ENCODE measurements at regions not wholly inside any gene's neighbourhood (a gene's known extent, or its start where the extent isn't known, plus 50 kb on each side); places are given as distances from the start of the nearest gene placed in this dataset.

GRCh38 chr3:99466331-99466730 lies 172.1 kb upstream of the COL8A1 start:
- no peak for DNase-seq
- TF ChIP-seq POLR2A (IDR thresholded peaks at IDR 0.05) (no peak), POLR2AphosphoS5 (IDR thresholded peaks at IDR 0.05) (no peak), EP300 (IDR thresholded peaks at IDR 0.05) (no peak), CTCF (IDR thresholded peaks at IDR 0.05) (no peak)
- intact Hi-C loops (cut with DNase I; ENCODE audit: low total_unique reads) = no loop called here
- 75 to 86% (median 80%) methylated on average over 2 of the region's 2 CpGs for WGBS, 5 donors
- Histone ChIP-seq H3K9me3 (no peaks in the 10 kb centered on the region), H3K36me3 (no peaks in the 10 kb centered on the region), H3K4me1 (no peaks in the 10 kb centered on the region), H3K27ac (no peak overlapping the region), H3K27me3 (no peaks in the 10 kb centered on the region), H3K4me3 (no peak overlapping the region)

GRCh38 chr3:99458013-99458412 lies 180.4 kb upstream of the COL8A1 start:
- no peaks in the 10 kb centered on the region for H3K36me3 ChIP-seq
- intact Hi-C loops (cut with DNase I; ENCODE audit: low total_unique reads) = no loop called here
- WGBS, 5 donors = 49 to 77% (median 74%) methylated on average over 3 of the region's 3 CpGs
- H3K27me3 ChIP-seq = no peaks in the 10 kb centered on the region
- no peak overlapping the region for H3K27ac ChIP-seq
- H3K9me3 ChIP-seq = peaks cover 0 to 3% (median 0%) of the 10 kb centered on the region in 4 donors
- no peak for DNase-seq
- H3K4me3 ChIP-seq = no peak overlapping the region
- H3K4me1 ChIP-seq = no peaks in the 10 kb centered on the region
- no peak for TF ChIP-seq POLR2AphosphoS5 (IDR thresholded peaks at IDR 0.05)

- H3K27me3 ChIP-seq = no peaks in the 10 kb centered on the region
- H3K9me3 ChIP-seq = peaks cover 0 to 8% (median 2%) of the 10 kb centered on the region in 4 donors
- TF ChIP-seq CTCF (IDR thresholded peaks at IDR 0.05) (no peak), EP300 (IDR thresholded peaks at IDR 0.05) (no peak), POLR2A (IDR thresholded peaks at IDR 0.05) (no peak), POLR2AphosphoS5 (IDR thresholded peaks at IDR 0.05) (no peak)
- H3K4me3 ChIP-seq = no peak overlapping the region
- no peaks in the 10 kb centered on the region for H3K4me1 ChIP-seq
- no peak overlapping the region for H3K27ac ChIP-seq
- intact Hi-C loops (cut with DNase I; ENCODE audit: low total_unique reads) = no loop called here
- no peaks in the 10 kb centered on the region for H3K36me3 ChIP-seq
- WGBS, 5 donors = 80 to 94% (median 88%) methylated on average over 2 of the region's 2 CpGs
- no peak for DNase-seq
Observed at GRCh38 chr3:99442599-99442998, 195.8 kb upstream of the COL8A1 start.

GRCh38 chr3:99439892-99440291 lies 198.5 kb upstream of the COL8A1 start:
- Histone ChIP-seq H3K36me3 (no peaks in the 10 kb centered on the region), H3K4me1 (no peaks in the 10 kb centered on the region), H3K27ac (no peak overlapping the region), H3K27me3 (no peaks in the 10 kb centered on the region), H3K4me3 (no peak overlapping the region), H3K9me3 (peaks cover 0 to 16% (median 4%) of the 10 kb centered on the region in 4 donors)
- WGBS, 5 donors = 27 to 61% (median 42%) methylated on average over 1 of the region's 1 CpG
- DNase-seq = no peak
- intact Hi-C loops (cut with DNase I; ENCODE audit: low total_unique reads) = no loop called here
- TF ChIP-seq CTCF (IDR thresholded peaks at IDR 0.05) (no peak), EP300 (IDR thresholded peaks at IDR 0.05) (no peak), POLR2A (IDR thresholded peaks at IDR 0.05) (no peak), POLR2AphosphoS5 (IDR thresholded peaks at IDR 0.05) (no peak)

- Histone ChIP-seq H3K9me3 (peaks cover 0 to 16% (median 4%) of the 10 kb centered on the region in 4 donors), H3K27ac (no peak overlapping the region), H3K4me3 (no peak overlapping the region), H3K36me3 (no peaks in the 10 kb centered on the region), H3K27me3 (no peaks in the 10 kb centered on the region), H3K4me1 (no peaks in the 10 kb centered on the region)
- DNase-seq = no peak
- no peak for TF ChIP-seq CTCF (IDR thresholded peaks at IDR 0.05)
- no peak for TF ChIP-seq POLR2AphosphoS5 (IDR thresholded peaks at IDR 0.05)
- intact Hi-C loops (cut with DNase I; ENCODE audit: low total_unique reads) = no loop called here
Observed at GRCh38 chr3:99434190-99434589, 204.2 kb upstream of the COL8A1 start.

All from stomach (tissue), 8 donors.